A673 (cell line): ENCODE measurements at regions not wholly inside any gene's neighbourhood (a gene's known extent, or its start where the extent isn't known, plus 50 kb on each side); places are given as distances from the start of the nearest gene placed in this dataset.

Experiments used
- CTCF ChIP-seq: fragments of 300-800, 200-600 bp; sonication (generic); conservative IDR thresholded peaks from 2 replicates; pipeline ENCODE4 v1.5.1; 2017; ENCODE audit warnings: low read depth, mild to moderate bottlenecking, antibody characterized with exemption, low read length, moderate library complexity, mixed read lengths
- EZH2 ChIP-seq: fragments of 200-600 bp; sonication (generic); IDR thresholded peaks from 2 replicates; pipeline ENCODE4 v1.6.1; 2017; ENCODE audit warnings: borderline replicate concordance, low read depth, mild to moderate bottlenecking, mixed read lengths, antibody characterized with exemption, low read length; ENCODE audit not compliant: poor library complexity, severe bottlenecking

- TF ChIP-seq CTCF (no peak), EZH2 (no peak)
Observed at GRCh38 chr6:71106276-71106675, 149.4 kb upstream of the B3GAT2 start.
